HEK293T (cell line): ENCODE measurements at regions not wholly inside any gene's neighbourhood (a gene's known extent, or its start where the extent isn't known, plus 50 kb on each side); places are given as distances from the start of the nearest gene placed in this dataset.

Source experiments
- ARNT ChIP-seq: fragments of 450-650 bp; IDR thresholded peaks from 2 replicates; pipeline ENCODE4 v1.6.1; 2017; ENCODE audit warnings: mild to moderate bottlenecking
- BHLHE40 ChIP-seq: fragments of 450-650 bp; IDR thresholded peaks from 2 replicates; pipeline ENCODE4 v1.6.1; 2016; ENCODE audit warnings: mild to moderate bottlenecking, moderate library complexity, borderline replicate concordance
- CTBP1 ChIP-seq: fragments of 450-650 bp; IDR thresholded peaks from 2 replicates; pipeline ENCODE4 v1.6.1; 2016; ENCODE audit warnings: borderline replicate concordance
- ELF4 ChIP-seq: fragments of 450-650 bp; IDR thresholded peaks from 2 replicates; pipeline ENCODE4 v1.6.1; 2017; ENCODE audit warnings: antibody characterized with exemption
- FOXA1 ChIP-seq: fragments of 450-650 bp; IDR thresholded peaks from 2 replicates; pipeline ENCODE4 v1.6.1; 2016; ENCODE audit warnings: mild to moderate bottlenecking
- FOXK2 ChIP-seq: fragments of 450-650 bp; IDR thresholded peaks from 2 replicates; pipeline ENCODE4 v1.6.1; 2016; ENCODE audit warnings: mild to moderate bottlenecking
- FOXM1 ChIP-seq: fragments of 450-650 bp; IDR thresholded peaks from 2 replicates; pipeline ENCODE4 v1.6.1; 2017; ENCODE audit warnings: mild to moderate bottlenecking, borderline replicate concordance
- HDGF ChIP-seq: fragments of 450-650 bp; IDR thresholded peaks from 2 replicates; pipeline ENCODE4 v1.6.1; 2017; ENCODE audit warnings: antibody characterized with exemption, borderline replicate concordance
- PKNOX1 ChIP-seq: fragments of 450-650 bp; IDR thresholded peaks from 2 replicates; pipeline ENCODE4 v1.6.1; 2016
- SP1 ChIP-seq: fragments of 450-650 bp; IDR thresholded peaks from 2 replicates; pipeline ENCODE4 v1.6.1; 2017
- SUZ12 ChIP-seq: fragments of 450-650 bp; IDR thresholded peaks from 2 replicates; pipeline ENCODE4 v1.6.1; 2016; ENCODE audit warnings: mild to moderate bottlenecking
- TARDBP ChIP-seq: fragments of 450-650 bp; IDR thresholded peaks from 2 replicates; pipeline ENCODE4 v1.6.1; 2016
- ZNF384 ChIP-seq: fragments of 450-650 bp; IDR thresholded peaks from 2 replicates; pipeline ENCODE4 v1.6.1; 2016

GRCh38 chr4:145338568-145338967, 143.1 kb upstream of the SMAD1 start:
- TF ChIP-seq BHLHE40 (no peak), SP1 (no peak), FOXM1 (no peak), PKNOX1 (no peak), SUZ12 (no peak), ARNT (no peak), ZNF384 (no peak), FOXK2 (no peak), TARDBP (no peak), HDGF (no peak), CTBP1 (no peak), FOXA1 (no peak), ELF4 (no peak)
